Parathyroid adenoma (tissue), 2 donors: ENCODE measurements at regions not wholly inside any gene's neighbourhood (a gene's known extent, or its start where the extent isn't known, plus 50 kb on each side); places are given as distances from the start of the nearest gene placed in this dataset.

Source experiments
- H2AFZ ChIP-seq: fragments of 300-600 bp; sonication (generic); one replicate; pipeline ENCODE4 v1.7.0; 2017; ENCODE audit warnings: antibody characterized with exemption, mild to moderate bottlenecking
- H3K27ac ChIP-seq: fragments of 300-600 bp; sonication (generic); one replicate; pipeline ENCODE4 v1.7.0; 2017
- H3K27me3 ChIP-seq: fragments of 300-600 bp; sonication (generic); one replicate; pipeline ENCODE4 v1.7.0; 2017; ENCODE audit warnings: low read length; ENCODE audit not compliant: control insufficient read depth, insufficient read depth
- H3K36me3 ChIP-seq: fragments of 300-600 bp; sonication (generic); one replicate; pipeline ENCODE4 v1.7.0; 2017; ENCODE audit warnings: low read length; ENCODE audit not compliant: control insufficient read depth, insufficient read depth
- H3K4me1 ChIP-seq: fragments of 300-600 bp; sonication (generic); one replicate; pipeline ENCODE4 v1.7.0; 2017; ENCODE audit warnings: control low read depth
- H3K4me2 ChIP-seq: fragments of 300-600 bp; sonication (generic); one replicate; pipeline ENCODE4 v1.7.0; 2017; ENCODE audit warnings: low read length
- H3K4me3 ChIP-seq: fragments of 300-600 bp; sonication (generic); one replicate; pipeline ENCODE4 v1.7.0; 2017; ENCODE audit warnings: low read depth, low read length
- H3K79me2 ChIP-seq: fragments of 300-600 bp; sonication (generic); one replicate; pipeline ENCODE4 v1.7.0; 2017; ENCODE audit warnings: control low read depth
- H3K9ac ChIP-seq: fragments of 300-600 bp; sonication (generic); one replicate; pipeline ENCODE4 v1.7.0; 2017; ENCODE audit warnings: mild to moderate bottlenecking
- H3K9me3 ChIP-seq: fragments of 300-600 bp; sonication (generic); one replicate; pipeline ENCODE4 v1.7.0; 2017; ENCODE audit warnings: low read length; ENCODE audit not compliant: control insufficient read depth
- TF ChIP-seq, protein P1 (sequence below): fragments of 300-600 bp; sonication (generic); IDR thresholded peaks from one replicate; pipeline ENCODE4 v1.7.0; 2017; ENCODE audit warnings: antibody characterized with exemption, mild to moderate bottlenecking
- donor health status: primary hyperparathyroidism.

GRCh38 chr3:29168081-29168480 lies 112.8 kb upstream of the RBMS3 start:
- Histone ChIP-seq H3K4me3 (no peak overlapping the region), H3K9me3 (no peaks in the 10 kb centered on the region), H3K9ac (no peak overlapping the region), H3K79me2 (no peaks in the 10 kb centered on the region), H3K36me3 (no peaks in the 10 kb centered on the region), H3K27me3 (no peaks in the 10 kb centered on the region), H2AFZ (no peak overlapping the region), H3K4me1 (peaks cover 2% of the 10 kb centered on the region), H3K4me2 (no peak overlapping the region), H3K27ac (no peak overlapping the region)
- TF ChIP-seq, protein P1, sequence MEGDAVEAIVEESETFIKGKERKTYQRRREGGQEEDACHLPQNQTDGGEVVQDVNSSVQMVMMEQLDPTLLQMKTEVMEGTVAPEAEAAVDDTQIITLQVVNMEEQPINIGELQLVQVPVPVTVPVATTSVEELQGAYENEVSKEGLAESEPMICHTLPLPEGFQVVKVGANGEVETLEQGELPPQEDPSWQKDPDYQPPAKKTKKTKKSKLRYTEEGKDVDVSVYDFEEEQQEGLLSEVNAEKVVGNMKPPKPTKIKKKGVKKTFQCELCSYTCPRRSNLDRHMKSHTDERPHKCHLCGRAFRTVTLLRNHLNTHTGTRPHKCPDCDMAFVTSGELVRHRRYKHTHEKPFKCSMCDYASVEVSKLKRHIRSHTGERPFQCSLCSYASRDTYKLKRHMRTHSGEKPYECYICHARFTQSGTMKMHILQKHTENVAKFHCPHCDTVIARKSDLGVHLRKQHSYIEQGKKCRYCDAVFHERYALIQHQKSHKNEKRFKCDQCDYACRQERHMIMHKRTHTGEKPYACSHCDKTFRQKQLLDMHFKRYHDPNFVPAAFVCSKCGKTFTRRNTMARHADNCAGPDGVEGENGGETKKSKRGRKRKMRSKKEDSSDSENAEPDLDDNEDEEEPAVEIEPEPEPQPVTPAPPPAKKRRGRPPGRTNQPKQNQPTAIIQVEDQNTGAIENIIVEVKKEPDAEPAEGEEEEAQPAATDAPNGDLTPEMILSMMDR = no peak

DNA sequence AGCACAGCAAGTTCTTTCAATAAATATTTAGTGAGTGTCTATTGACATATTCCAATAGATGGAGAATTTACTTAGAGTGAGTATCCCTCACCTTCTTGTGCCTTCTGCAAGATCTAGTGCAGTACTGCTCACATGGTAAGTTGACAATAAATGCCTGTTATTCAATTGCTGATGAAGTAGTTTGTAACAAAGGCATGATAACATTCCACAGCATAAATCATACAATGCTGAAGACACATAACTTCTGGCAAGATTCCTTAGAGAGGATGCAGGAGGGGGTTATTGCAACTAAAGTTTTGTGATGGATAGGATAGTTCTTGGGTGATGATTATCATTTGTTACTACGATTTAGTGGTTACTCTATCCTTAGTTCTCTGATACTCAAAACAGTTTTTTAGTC lies 112.2 kb upstream of the RBMS3 start:
- Histone ChIP-seq H3K79me2 (no peaks in the 10 kb centered on the region), H2AFZ (no peak overlapping the region), H3K9ac (no peak overlapping the region), H3K4me1 (peaks cover 2% of the 10 kb centered on the region), H3K4me3 (no peak overlapping the region), H3K36me3 (no peaks in the 10 kb centered on the region), H3K27ac (no peak overlapping the region), H3K27me3 (no peaks in the 10 kb centered on the region), H3K9me3 (no peaks in the 10 kb centered on the region), H3K4me2 (no peak overlapping the region)
- TF ChIP-seq, protein P1 = no peak

DNA sequence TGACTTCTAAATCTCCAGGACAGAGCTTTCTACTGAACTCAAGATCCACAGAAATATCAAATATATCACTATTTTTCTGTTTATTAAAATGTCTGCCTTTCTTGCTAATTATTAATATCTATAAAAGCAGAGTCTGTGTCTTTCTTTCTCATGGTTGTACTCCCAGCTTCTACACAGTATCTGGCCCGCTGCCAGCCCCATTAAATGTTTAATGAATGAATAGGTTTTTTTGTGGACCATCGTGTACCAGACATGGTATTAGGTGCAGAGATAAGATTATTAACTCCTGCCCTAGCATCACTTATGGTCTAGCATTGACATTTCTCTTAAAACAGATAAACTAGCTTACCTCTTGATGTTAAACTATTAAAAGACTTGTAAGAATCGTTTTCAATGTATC lies 111.4 kb upstream of the RBMS3 start:
- Histone ChIP-seq H3K9ac (no peak overlapping the region), H3K4me3 (no peak overlapping the region), H3K27me3 (no peaks in the 10 kb centered on the region), H3K4me1 (peaks cover 2% of the 10 kb centered on the region), H3K4me2 (no peak overlapping the region), H3K9me3 (no peaks in the 10 kb centered on the region), H3K79me2 (no peaks in the 10 kb centered on the region), H3K27ac (no peak overlapping the region), H3K36me3 (no peaks in the 10 kb centered on the region), H2AFZ (no peak overlapping the region)
- TF ChIP-seq, protein P1 = no peak

GRCh38 chr3:29171043-29171990 lies 109.6 kb upstream of the RBMS3 start:
- Histone ChIP-seq H3K4me2 (no peak overlapping the region), H2AFZ (peak overlapping the region; percentile 20), H3K27me3 (no peaks in the 10 kb centered on the region), H3K9me3 (no peaks in the 10 kb centered on the region), H3K79me2 (no peaks in the 10 kb centered on the region), H3K4me1 (peaks cover 2% of the 10 kb centered on the region), H3K27ac (peak overlapping the region; percentile 76), H3K9ac (no peak overlapping the region), H3K36me3 (no peaks in the 10 kb centered on the region), H3K4me3 (no peak overlapping the region)
- TF ChIP-seq, protein P1 = no peak

- no peaks in the 10 kb centered on the region for H3K79me2 ChIP-seq
- H3K4me3 ChIP-seq = no peak overlapping the region
- H3K4me1 ChIP-seq = no peaks in the 10 kb centered on the region
- no peaks in the 10 kb centered on the region for H3K36me3 ChIP-seq
- H3K9me3 ChIP-seq = no peaks in the 10 kb centered on the region
- TF ChIP-seq, protein P1 = no peak
- H2AFZ ChIP-seq = peak overlapping the region; percentile 34
- H3K4me2 ChIP-seq = no peak overlapping the region
- H3K27ac ChIP-seq = no peak overlapping the region
- H3K9ac ChIP-seq = no peak overlapping the region
- H3K27me3 ChIP-seq = no peaks in the 10 kb centered on the region
These were observed 104.4 kb upstream of the RBMS3 start for GRCh38 chr3:29176501-29176900.
